Stimulated activated CD8-positive, alpha-beta memory T cell treated with anti-CD3 and anti-CD28 coated beads, Interleukin-12 subunit alpha, Interleukin-12 subunit beta, amount 100 ng/mL, for 4 hours (primary cell): ENCODE measurements at regions not wholly inside any gene's neighbourhood (a gene's known extent, or its start where the extent isn't known, plus 50 kb on each side); places are given as distances from the start of the nearest gene placed in this dataset.

Experiments used
- DNase-seq: peaks from one replicate; pipeline ENCODE4 v3.0.0-alpha.2; 2020; ENCODE audit warnings: low read depth

GRCh38 chr15:77733579-77734300 is 101.0 kb upstream of the LINGO1 start:
- no peak for DNase-seq

DNA sequence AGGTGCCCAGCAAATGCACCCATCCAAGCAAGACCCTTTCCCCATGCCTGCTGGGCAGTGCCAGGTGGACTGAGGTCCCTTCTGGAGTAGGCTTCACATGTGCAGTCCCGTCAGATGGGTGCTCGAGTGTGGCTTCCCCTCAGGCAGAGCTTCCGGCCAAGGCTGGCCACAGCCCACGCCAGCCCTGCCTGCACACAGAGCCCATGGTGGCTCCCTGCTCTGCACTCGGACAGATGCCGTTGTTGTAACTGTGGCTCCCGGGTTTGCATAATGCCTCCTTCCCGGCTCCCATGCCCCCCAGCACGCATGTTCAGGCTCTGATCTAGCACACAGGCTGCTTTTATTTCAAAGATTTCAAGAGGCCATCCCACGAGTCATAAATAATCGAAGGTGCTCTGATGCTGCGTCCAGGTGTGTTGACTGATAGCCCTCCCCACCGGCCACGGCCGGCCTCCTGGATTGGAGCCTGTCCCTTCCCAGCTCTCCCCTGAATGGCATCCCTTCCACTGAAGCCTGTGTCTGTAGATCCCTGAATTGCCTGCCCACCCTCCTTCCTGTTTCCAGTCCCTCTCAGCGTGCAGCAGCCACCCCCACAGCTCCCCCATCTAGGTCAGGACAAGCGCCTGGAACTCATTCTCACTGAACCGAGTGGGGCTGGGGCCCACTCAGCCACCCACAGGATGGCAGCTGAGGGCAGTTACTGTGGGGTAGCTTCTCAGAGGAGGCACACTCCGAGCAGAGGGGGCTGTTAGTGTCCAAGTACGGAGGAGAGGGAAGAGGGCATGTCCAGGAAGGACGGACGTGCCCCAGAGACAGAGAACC is 100.0 kb upstream of the LINGO1 start:
- no peak for DNase-seq

GRCh38 chr15:77731945-77732344 is 99.2 kb upstream of the LINGO1 start:
- DNase-seq = no peak

GRCh38 chr15:77731067-77731466 is 98.4 kb upstream of the LINGO1 start:
- DNase-seq = no peak

DNA sequence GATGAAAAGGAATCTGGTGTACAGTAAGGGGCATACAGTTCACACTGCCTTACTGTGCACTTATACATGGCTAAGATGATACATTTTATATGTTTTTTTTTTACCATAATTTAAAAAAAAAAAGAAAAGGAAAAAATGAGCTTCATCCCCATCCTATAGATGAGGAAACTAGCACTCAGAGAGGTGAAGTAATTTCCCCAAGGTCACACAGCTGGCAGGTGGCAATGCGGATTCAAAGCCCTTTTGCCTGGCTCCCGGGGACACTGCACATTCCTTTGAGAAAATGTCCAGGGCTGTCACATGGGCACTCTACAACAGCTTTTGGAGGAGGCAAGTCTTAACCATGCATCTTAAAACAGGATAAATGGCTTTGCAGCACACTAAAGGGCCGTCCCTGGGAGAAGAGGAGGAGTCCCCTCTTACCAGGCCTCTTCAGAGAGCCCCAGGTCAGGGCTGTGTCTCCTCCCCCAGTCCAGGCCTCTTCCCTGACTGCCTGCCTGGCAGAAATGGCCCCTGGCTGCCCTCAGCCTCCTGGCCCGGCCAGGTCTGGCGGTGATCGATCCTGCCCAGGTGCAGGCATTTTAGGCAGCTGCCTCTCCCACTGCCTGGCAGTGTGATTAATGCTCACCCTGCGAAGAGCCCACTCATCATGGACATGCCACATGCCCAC is 95.1 kb upstream of the LINGO1 start:
- DNase-seq = no peak

DNA sequence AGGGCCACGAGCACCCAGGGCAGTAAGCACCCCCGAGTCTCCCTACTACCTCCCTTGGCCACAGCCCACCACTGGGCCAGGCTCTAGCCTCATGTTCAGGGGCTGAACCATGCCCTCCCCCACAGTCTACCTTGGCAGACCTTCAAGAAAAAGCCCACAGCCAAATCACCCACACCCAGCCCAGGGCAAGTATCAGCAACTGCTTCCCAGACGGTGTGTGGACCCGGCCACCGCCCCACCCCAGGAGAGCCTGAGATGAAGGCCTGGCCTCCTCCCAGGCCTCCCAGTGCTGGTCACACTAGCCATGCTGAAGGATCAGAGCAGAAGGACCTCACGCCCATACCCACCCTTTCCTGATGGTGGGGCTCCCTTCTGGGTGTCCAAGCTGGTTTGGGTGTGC is 92.0 kb upstream of the LINGO1 start:
- no peak for DNase-seq

DNA sequence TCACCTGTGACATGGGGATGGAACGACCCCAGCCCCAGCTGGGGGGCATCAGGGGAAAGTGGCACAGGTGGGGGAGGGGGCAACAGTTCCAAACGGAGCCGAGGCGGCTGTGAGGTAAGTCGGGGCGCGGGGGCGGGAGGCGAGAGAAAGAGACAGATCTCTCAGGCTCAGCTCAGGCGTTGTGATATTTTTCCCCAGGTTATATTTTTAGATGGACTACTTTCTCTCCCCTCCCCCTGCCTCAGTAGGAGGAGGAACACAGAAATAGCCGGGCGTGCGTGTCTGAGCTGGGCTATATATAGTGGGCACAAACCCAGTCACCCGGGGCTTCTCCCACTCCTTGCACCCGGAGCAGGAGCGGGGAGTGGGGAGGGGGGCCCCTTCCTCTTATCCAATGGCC is 91.0 kb upstream of the LINGO1 start:
- DNase-seq = no peak

- no peak for DNase-seq
These were observed 90.2 kb upstream of the LINGO1 start for GRCh38 chr15:77722759-77723460.

DNA sequence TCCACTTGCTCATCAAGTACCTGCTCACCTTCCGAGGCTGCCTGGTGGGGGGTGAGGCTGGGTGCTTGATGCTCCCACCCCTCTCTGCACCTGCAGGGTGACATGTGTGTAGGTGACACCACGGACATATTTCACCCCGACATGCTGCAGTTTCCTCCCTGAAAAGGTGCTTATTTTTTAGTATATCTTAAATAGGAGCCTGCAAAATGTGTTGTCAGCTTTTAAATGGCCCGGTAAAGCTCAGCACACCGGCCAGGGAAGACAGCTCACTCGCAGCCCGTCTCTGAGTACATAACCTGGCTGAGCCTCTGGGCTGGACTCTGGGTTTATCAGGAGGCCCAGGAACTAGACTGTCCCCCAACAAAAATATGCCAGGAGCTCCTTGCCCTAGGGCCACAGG is 89.3 kb upstream of the LINGO1 start:
- DNase-seq = no peak

GRCh38 chr15:77720655-77721054 is 87.9 kb upstream of the LINGO1 start:
- DNase-seq = no peak

GRCh38 chr15:77720173-77720572 is 87.5 kb upstream of the LINGO1 start:
- DNase-seq = no peak

- no peak for DNase-seq
These were observed 86.7 kb upstream of the LINGO1 start for GRCh38 chr15:77719450-77719849.

GRCh38 chr15:77717333-77717990 is 84.8 kb upstream of the LINGO1 start:
- no peak for DNase-seq

DNA sequence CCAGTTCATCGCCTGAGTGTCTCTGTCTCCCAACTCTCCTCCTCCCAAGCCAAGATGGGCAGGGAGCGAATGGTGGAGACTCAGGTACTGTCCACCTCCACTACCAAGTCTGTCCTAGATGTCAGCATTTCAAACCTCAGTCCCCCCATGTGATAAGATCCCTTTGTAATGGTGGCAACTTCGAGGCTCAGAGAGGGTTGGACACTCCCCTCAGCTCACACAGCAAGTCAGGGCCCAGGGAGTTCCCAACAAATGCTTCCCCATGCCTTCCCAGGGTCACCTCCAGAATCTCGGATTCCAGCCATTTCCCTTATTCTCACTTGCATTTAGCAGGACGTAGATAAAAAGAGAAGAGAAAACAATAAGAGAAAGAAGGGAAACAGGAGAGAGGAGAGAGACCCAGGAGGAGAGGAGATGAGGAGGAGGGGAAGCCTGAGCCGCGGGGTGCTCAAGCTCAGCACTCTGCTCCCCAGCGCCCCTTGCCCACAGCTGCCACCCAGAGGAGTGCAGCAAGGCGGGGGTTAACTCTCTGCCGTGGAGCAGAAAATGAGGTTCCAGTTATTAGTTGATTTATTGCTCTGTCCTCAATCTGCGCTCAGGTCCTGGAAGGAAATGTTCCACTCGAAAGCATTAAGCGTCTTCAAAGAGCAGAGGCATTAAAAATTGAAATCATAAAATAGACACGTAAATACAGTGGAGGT is 84.1 kb upstream of the LINGO1 start:
- DNase-seq = no peak

GRCh38 chr15:77715860-77716259 is 83.1 kb upstream of the LINGO1 start:
- DNase-seq = no peak

DNA sequence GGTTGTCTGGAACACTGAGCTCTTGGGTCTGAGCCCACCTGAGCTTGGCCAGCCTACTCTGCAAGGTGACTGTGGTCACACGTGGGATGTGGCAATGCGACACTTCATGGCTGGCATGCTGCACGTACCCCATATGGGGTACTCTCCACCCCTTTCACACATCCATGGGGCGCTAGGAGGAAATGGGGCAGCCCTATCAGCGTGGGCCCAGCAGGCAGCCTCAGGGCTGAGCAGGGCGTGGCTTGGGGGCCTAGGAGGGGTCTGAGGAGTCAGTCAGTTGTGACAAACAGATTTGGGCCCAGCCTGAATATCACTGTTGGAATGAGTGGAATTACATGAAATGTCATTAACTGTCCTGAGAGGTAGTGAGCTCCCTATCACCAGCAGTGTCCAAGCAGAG is 82.3 kb upstream of the LINGO1 start:
- DNase-seq = no peak

GRCh38 chr15:77714555-77714954 is 81.8 kb upstream of the LINGO1 start:
- DNase-seq = no peak

- DNase-seq = no peak
These were observed 81.3 kb upstream of the LINGO1 start for GRCh38 chr15:77714023-77714422.

DNA sequence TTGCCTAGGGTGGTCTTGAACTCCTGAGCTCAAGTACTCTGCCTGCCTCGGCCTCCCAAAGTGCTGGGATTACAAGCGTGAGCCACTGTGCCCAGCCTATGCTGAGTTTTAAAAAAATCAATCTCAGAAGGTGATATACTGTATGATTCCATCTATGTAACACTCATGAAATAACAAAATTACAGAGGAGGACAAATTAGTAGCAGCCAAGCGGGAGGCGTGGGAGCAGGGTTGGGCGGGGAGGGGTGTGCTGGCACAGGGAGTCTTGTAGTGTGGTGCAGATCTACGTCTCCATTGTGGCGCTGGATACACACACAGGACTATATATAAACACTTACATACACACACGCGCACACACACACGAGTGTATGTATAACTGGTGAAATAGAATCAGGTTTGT is 80.6 kb upstream of the LINGO1 start:
- DNase-seq = no peak

DNA sequence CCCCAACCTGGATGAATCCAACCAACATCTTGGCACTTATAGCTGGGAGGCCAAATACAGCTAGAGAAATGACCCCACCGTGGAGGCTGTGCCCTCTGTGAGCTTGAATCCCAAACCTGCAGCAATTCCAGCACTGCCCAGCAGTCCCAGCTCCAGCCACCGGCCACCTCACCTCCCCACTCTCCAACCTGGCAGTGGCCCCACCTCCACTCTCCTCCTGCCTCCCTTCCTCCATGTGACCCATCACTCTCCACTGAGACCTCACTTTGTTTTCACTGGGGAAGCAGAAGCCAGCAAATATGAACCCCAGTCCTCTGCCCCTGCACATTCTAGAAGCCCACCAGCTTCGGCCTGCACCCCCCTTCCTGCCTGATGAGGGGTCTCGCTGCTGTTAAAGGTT is 79.7 kb upstream of the LINGO1 start:
- no peak for DNase-seq

DNA sequence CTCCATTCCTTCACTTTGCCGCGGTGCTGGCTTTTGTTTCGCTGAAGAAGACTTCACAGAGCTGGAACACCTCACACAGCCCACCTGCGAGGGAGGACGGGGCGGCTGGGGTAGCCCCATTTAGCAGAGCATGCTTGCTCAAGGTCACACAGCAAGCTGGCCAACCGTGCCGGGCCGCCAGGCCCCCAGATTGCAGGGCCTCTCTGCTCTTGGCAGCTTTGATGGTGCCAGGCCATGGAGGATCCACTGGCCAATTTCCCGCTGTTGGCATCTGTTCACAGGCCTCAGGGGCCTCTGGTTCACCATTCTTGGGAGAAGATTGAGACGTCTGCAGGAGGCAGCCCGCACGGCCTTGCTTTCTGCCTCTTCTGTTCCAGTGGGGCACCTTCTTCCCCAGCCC is 77.9 kb upstream of the LINGO1 start:
- DNase-seq = no peak
